GM12878 (cell line): ENCODE measurements at regions not wholly inside any gene's neighbourhood (a gene's known extent, or its start where the extent isn't known, plus 50 kb on each side); places are given as distances from the start of the nearest gene placed in this dataset.

Source experiments
- ATAC-seq: fragments of 200-7000 bp; cut with Tn5 transposase; 3 replicates; pipeline ENCODE4 v1.9.1; 2020; ENCODE audit warnings: mild to moderate bottlenecking, moderate library complexity
- BruUV-seq: library from RNA; stranded (reverse); fragments of 400-500 nt; replicated peaks from 2 replicates; lab custom pipeline; 2021; lab: Mats Ljungman, UMichigan
- CTCF ChIA-PET: fragments of 300-600 bp; sonication (Branson Sonifier 250); formaldehyde crosslinking; extraction: SDS; loops from one replicate; lab custom pipeline; 2021; ENCODE audit warnings: inconsistent platforms; lab: Yijun Ruan, JAX
- POLR2A ChIA-PET: fragments of 350-600 bp; formaldehyde crosslinking; extraction: SDS; loops from one replicate; lab custom pipeline; 2021; ENCODE audit warnings: inconsistent platforms; lab: Charles Lee
- RAD21 ChIA-PET: fragments of 300-600 bp; sonication (Branson Sonifier 250); formaldehyde crosslinking; loops from one replicate; lab custom pipeline; 2023; ENCODE audit warnings: antibody characterized with exemption; ENCODE audit not compliant: unreplicated experiment; lab: Charles Lee
- SMC1A ChIA-PET: fragments of 300-600 bp; sonication (Branson Sonifier 250); formaldehyde crosslinking; loops from one replicate; lab custom pipeline; 2023; ENCODE audit not compliant: unreplicated experiment, uncharacterized antibody; lab: Charles Lee
- DNase-seq: peaks from one replicate; pipeline ENCODE4 v3.0.0-alpha.2; 2011; ENCODE audit warnings: low read depth, low spot score
- FAIRE-seq: peaks from 3 replicates; lab custom pipeline; 2011; peaks lifted over from hg19 to GRCh38; lab: Jason Lieb, UNC
- H2AFZ ChIP-seq: 2 replicates; pipeline ENCODE4 v1.6.0; 2011; ENCODE audit warnings: low read depth, low read length, control low read depth; ENCODE audit not compliant: control insufficient read depth
- H3K27ac ChIP-seq: 2 replicates; pipeline ENCODE4 v1.5.1; 2011; ENCODE audit warnings: control low read depth; ENCODE audit not compliant: control insufficient read depth, insufficient read depth
- H3K27me3 ChIP-seq, 2 experiments: replicated peaks in 1 of 2; 2 replicates each; pipeline versions ENCODE4 v1.6.0 to v1.6.1; 2011; ENCODE audit warnings: low read length in 1 of 2; ENCODE audit not compliant: control insufficient read depth in 2 of 2, insufficient read depth in 2 of 2
- H3K36me3 ChIP-seq, 2 experiments: 2 replicates each; pipeline ENCODE4 v1.5.1; 2011; ENCODE audit warnings: low read length in 1 of 2; ENCODE audit not compliant: control insufficient read depth in 2 of 2, insufficient read depth in 2 of 2
- H3K4me1 ChIP-seq: 2 replicates; pipeline ENCODE4 v1.6.1; 2011; ENCODE audit warnings: mild to moderate bottlenecking, low read length, moderate library complexity, mixed read lengths; ENCODE audit not compliant: control insufficient read depth, insufficient read depth
- H3K4me2 ChIP-seq: 2 replicates; pipeline ENCODE4 v1.6.0; 2011; ENCODE audit warnings: control low read depth; ENCODE audit not compliant: control insufficient read depth, insufficient read depth
- H3K4me3 ChIP-seq: fragments of 200-600 bp; sonication (generic); 2 replicates; pipeline ENCODE4 v1.5.1; 2016
- H3K79me2 ChIP-seq: 2 replicates; pipeline ENCODE4 v1.6.0; 2011; ENCODE audit warnings: low read length; ENCODE audit not compliant: control insufficient read depth, insufficient read depth
- H3K9ac ChIP-seq: 2 replicates; pipeline ENCODE4 v1.8.0; 2011; ENCODE audit warnings: low read length, control low read depth, mixed read lengths; ENCODE audit not compliant: control insufficient read depth, insufficient read depth
- H3K9me3 ChIP-seq: replicated peaks from 3 replicates; pipeline ENCODE4 v1.5.1; 2011; ENCODE audit warnings: mild to moderate bottlenecking, low read length; ENCODE audit not compliant: control insufficient read depth, insufficient read depth
- H4K20me1 ChIP-seq: 2 replicates; pipeline ENCODE4 v1.6.0; 2011; ENCODE audit not compliant: control insufficient read depth, insufficient read depth
- ASH2L ChIP-seq: fragments of 300-600, 200-600 bp; sonication (generic); IDR thresholded peaks from 2 replicates; pipeline ENCODE4 v1.6.1; 2017; ENCODE audit warnings: low read depth, mild to moderate bottlenecking, borderline replicate concordance
- BMI1 ChIP-seq: fragments of 450-650 bp; IDR thresholded peaks from 2 replicates; pipeline ENCODE4 v1.6.1; 2016; ENCODE audit warnings: mild to moderate bottlenecking, moderate library complexity, borderline replicate concordance
- GABPA ChIP-seq: IDR thresholded peaks from 2 replicates; pipeline ENCODE4 v1.6.1; 2014; ENCODE audit warnings: antibody characterized with exemption, low read depth, mild to moderate bottlenecking, inconsistent platforms
- IKZF1 ChIP-seq: fragments of 450-650 bp; conservative IDR thresholded peaks from 2 replicates; pipeline ENCODE4 v1.6.1; 2017; ENCODE audit warnings: antibody characterized with exemption, mild to moderate bottlenecking
- NFYA ChIP-seq: IDR thresholded peaks from 2 replicates; pipeline ENCODE4 v1.6.1; 2011; ENCODE audit warnings: low read depth, mild to moderate bottlenecking, low read length, improper control_type of control experiment, borderline replicate concordance
- POLR2A ChIP-seq: IDR thresholded peaks from 2 replicates; pipeline ENCODE4 v1.6.1; 2011; ENCODE audit warnings: low read depth, mild to moderate bottlenecking, low read length
- RAD51 ChIP-seq: fragments of 450-650 bp; IDR thresholded peaks from 2 replicates; pipeline ENCODE4 v1.6.1; 2016; ENCODE audit warnings: moderate library complexity, mild to moderate bottlenecking, inconsistent platforms
- SREBF1 ChIP-seq: IDR thresholded peaks from 2 replicates; pipeline ENCODE4 v1.6.1; 2012; ENCODE audit warnings: mild to moderate bottlenecking, low read length
- WGBS: methylation state at CpG from one replicate; pipeline ENCODE4 v1.1.6; 2016; ENCODE audit warnings: low lambda C conversion rate; ENCODE audit not compliant: insufficient replicate concordance, insufficient coverage; ENCODE audit errors: missing lambda C conversion rate; 5-methylcytosine and 5-hydroxymethylcytosine counted together
- in situ Hi-C: fragments of 300-500 bp; cut with MboI; formaldehyde crosslinking; loops from 9 replicates; pipeline ENCODE4 v1.14.3; 2018; ENCODE audit warnings: mixed read lengths
- intact Hi-C: fragments of 100-400 bp; cut with micrococcal nuclease; formaldehyde crosslinking; loops from one replicate; pipeline ENCODE4 v1.14.2; 2022; ENCODE audit not compliant: unreplicated experiment
- TF ChIP-seq, protein P1 (sequence below): fragments of 450-650 bp; formaldehyde crosslinking; IDR thresholded peaks from 2 replicates; pipeline ENCODE4 v1.4.0; 2020; ENCODE audit warnings: mild to moderate bottlenecking, moderate library complexity

DNA sequence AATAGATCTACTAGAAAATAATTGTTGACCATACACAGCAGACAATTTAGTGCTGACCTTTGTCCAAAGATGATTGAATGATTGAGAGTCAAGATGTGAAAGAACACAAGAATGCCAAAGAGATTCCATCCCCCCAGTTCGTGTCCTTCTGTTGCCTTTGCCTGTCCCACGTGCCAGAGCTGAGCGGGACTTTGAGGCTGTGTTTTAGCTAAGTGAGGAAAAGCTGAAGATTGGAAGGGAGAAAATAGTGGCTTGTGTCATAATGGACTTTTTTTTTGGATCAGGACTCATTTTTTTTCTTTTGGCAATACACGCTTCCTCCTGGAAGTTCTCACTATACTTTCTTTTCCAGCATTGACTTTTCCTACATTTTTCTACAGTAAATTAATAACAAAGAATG lies 206.6 kb upstream of the MDFIC2 start:
- H3K27ac ChIP-seq, result no peak overlapping the region
- intact Hi-C loops, result no loop called here
- no peaks in the 10 kb centered on the region for H3K27me3 ChIP-seq
- ChIA-PET RAD21 (no interaction called here), POLR2A (no interaction called here)
- ATAC-seq (no peak), DNase-seq (no peak), FAIRE-seq (no peak)
- H3K36me3 ChIP-seq, result no peaks in the 10 kb centered on the region
- H2AFZ ChIP-seq, result no peak overlapping the region
- no TSS peak for BruUV-seq
- H3K4me1 ChIP-seq, result no peaks in the 10 kb centered on the region
- in situ Hi-C loops, result no loop called here
- no peak overlapping the region for H3K4me2 ChIP-seq
- H3K9me3 ChIP-seq, result no peaks in the 10 kb centered on the region
- H3K9ac ChIP-seq, result no peak overlapping the region
- H3K4me3 ChIP-seq, result no peak overlapping the region
- no peak for TF ChIP-seq SREBF1
- no peak for TF ChIP-seq ASH2L
- TF ChIP-seq, protein P1, sequence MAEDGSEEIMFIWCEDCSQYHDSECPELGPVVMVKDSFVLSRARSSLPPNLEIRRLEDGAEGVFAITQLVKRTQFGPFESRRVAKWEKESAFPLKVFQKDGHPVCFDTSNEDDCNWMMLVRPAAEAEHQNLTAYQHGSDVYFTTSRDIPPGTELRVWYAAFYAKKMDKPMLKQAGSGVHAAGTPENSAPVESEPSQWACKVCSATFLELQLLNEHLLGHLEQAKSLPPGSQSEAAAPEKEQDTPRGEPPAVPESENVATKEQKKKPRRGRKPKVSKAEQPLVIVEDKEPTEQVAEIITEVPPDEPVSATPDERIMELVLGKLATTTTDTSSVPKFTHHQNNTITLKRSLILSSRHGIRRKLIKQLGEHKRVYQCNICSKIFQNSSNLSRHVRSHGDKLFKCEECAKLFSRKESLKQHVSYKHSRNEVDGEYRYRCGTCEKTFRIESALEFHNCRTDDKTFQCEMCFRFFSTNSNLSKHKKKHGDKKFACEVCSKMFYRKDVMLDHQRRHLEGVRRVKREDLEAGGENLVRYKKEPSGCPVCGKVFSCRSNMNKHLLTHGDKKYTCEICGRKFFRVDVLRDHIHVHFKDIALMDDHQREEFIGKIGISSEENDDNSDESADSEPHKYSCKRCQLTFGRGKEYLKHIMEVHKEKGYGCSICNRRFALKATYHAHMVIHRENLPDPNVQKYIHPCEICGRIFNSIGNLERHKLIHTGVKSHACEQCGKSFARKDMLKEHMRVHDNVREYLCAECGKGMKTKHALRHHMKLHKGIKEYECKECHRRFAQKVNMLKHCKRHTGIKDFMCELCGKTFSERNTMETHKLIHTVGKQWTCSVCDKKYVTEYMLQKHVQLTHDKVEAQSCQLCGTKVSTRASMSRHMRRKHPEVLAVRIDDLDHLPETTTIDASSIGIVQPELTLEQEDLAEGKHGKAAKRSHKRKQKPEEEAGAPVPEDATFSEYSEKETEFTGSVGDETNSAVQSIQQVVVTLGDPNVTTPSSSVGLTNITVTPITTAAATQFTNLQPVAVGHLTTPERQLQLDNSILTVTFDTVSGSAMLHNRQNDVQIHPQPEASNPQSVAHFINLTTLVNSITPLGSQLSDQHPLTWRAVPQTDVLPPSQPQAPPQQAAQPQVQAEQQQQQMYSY (CRISPR knock-in tag), result no peak
- no peak for TF ChIP-seq RAD51
- TF ChIP-seq NFYA, result no peak
- no peak for TF ChIP-seq GABPA
- no peak for TF ChIP-seq BMI1
- TF ChIP-seq POLR2A, result no peak
- TF ChIP-seq IKZF1, result no peak
- TF ChIP-seq, all 136 proteins: peak for 0
- WGBS, result 31% methylated on average over 4 of the region's 4 CpGs
- no peaks in the 10 kb centered on the region for H3K79me2 ChIP-seq
- H4K20me1 ChIP-seq, result no peaks in the 10 kb centered on the region
- ChIA-PET SMC1A (no interaction called here), CTCF (interaction anchor here (0.9 kb wide), 1 partner anchor 13 kb away, joined by 3 read pairs; no protein-coding TSS in a partner anchor)
